ENCODE measurements at regions not wholly inside any gene's neighbourhood (a gene's known extent, or its start where the extent isn't known, plus 50 kb on each side); places are given as distances from the start of the nearest gene placed in this dataset.
"Not testable (repeated sequence)": the region's sequence is repeated elsewhere in the genome, so short reads cannot be mapped to it uniquely, and the experiment has no call there.

- TF ChIP-seq CTCF (conservative IDR thresholded peaks at IDR 0.05; ENCODE audit: low read depth, low read length) = no peak
- no peak overlapping the region for H3K4me3 ChIP-seq (ENCODE audit: low read length)
- DNase-seq (ENCODE audit: low read depth) = no peak
Measured at GRCh38 chr12:24517000-24517399, 431.9 kb downstream of the BCAT1 start.

GRCh38 chr12:24510581-24511125 is 438.2 kb downstream of the BCAT1 start:
- no peak for DNase-seq (ENCODE audit: low read depth)
- H3K4me3 ChIP-seq (ENCODE audit: low read length) = no peak overlapping the region
- TF ChIP-seq CTCF (conservative IDR thresholded peaks at IDR 0.05; ENCODE audit: low read depth, low read length) = no peak

- no peak overlapping the region for H3K4me3 ChIP-seq (ENCODE audit: low read length)
- no peak for TF ChIP-seq CTCF (conservative IDR thresholded peaks at IDR 0.05; ENCODE audit: low read depth, low read length)
- DNase-seq (ENCODE audit: low read depth) = no peak
Measured at GRCh38 chr12:24507827-24508226, 441.1 kb downstream of the BCAT1 start.

- H3K4me3 ChIP-seq (ENCODE audit: low read length) = no peak overlapping the region
- TF ChIP-seq CTCF (conservative IDR thresholded peaks at IDR 0.05; ENCODE audit: low read depth, low read length) = no peak
- DNase-seq (ENCODE audit: low read depth) = no peak
Measured at GRCh38 chr12:24505366-24506015, 443.4 kb downstream of the BCAT1 start.

GRCh38 chr12:24503477-24503876 is 445.4 kb downstream of the BCAT1 start:
- not testable (repeated sequence) for DNase-seq (ENCODE audit: low read depth); H3K4me3 ChIP-seq (ENCODE audit: low read length)

- TF ChIP-seq CTCF (conservative IDR thresholded peaks at IDR 0.05; ENCODE audit: low read depth, low read length) = no peak
- DNase-seq (ENCODE audit: low read depth) = no peak
- H3K4me3 ChIP-seq (ENCODE audit: low read length) = no peak overlapping the region
Measured at GRCh38 chr12:24500831-24501230, 448.1 kb downstream of the BCAT1 start.

GRCh38 chr12:24500421-24500820 is 448.5 kb downstream of the BCAT1 start:
- TF ChIP-seq CTCF (conservative IDR thresholded peaks at IDR 0.05; ENCODE audit: low read depth, low read length) = no peak
- no peak for DNase-seq (ENCODE audit: low read depth)
- H3K4me3 ChIP-seq (ENCODE audit: low read length) = no peak overlapping the region
